Spleen (tissue), 7 donors: ENCODE measurements at regions not wholly inside any gene's neighbourhood (a gene's known extent, or its start where the extent isn't known, plus 50 kb on each side); places are given as distances from the start of the nearest gene placed in this dataset.

Experiments used
- POLR2A ChIP-seq, 3 donors: fragments of 450-650 bp; IDR thresholded peaks; one replicate each; pipeline ENCODE4 v1.5.1; 2017; ENCODE audit warnings: antibody characterized with exemption in 3 of 3, mild to moderate bottlenecking in 1 of 3
- POLR2AphosphoS5 ChIP-seq, 3 donors: sonication (generic); formaldehyde crosslinking; IDR thresholded peaks; one replicate each; pipeline ENCODE4 v1.5.1; 2017; ENCODE audit warnings: antibody characterized with exemption in 3 of 3
- TF ChIP-seq, protein P1 (sequence below), 11 experiments: fragments of 200-600 bp in 7 of 11; fragments of 450-650 bp in 4 of 11; sonication (generic) in 4 of 11; IDR thresholded peaks in 8 of 11; conservative IDR thresholded peaks in 3 of 11; 1 replicate in 7 of 11; 2 replicates in 4 of 11; pipeline versions ENCODE4 v1.4.0 to v1.8.0; 2016 to 2021; ENCODE audit warnings: antibody characterized with exemption in 11 of 11, inconsistent platforms in 4 of 11, mild to moderate bottlenecking in 1 of 11
- donor health status: DM: no; HTN: no; CAD: no; lungs with moderate emphysema.
- donor health status: DM: no; HTN: no; CAD: no.
- donor health status: DM: no; HTN: no; CAD: no.

DNA sequence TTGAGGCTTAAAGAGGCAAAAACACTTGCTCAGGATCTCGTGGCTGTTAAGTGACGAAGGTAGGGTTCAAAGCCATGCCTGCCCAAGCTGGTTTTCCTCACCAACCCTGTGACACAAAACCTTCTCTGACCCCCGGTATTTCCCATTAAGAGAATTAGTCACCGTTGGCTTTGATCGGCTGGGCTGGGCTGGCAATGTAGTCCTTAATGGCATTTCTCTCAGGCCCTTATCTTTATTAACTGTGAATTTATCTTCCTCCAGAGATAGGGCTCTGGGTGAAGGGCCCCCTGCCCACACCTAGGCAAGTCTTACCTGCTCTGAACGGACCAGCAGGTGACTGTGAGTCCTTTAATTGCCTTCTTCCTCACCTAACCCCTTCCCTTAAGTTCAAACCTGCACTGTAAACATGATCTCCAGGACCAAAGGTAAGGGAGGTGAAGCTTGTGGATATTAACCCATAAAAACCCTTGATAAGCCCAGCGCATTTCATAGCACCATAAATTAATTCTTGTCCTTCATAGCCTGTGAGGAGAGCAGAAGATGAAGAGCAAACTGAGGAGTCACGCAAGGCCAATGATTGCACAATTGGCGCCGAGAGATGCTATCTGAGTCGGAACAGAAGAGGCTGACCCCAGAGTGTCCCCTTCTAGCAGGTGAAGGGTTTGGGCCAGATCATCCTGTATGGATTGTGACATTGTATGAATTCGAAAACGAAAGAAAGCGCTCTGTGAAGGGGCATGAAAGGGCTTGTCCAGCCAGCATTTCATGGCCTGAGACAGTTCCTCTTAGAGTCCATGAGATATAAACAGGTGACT is 790.8 kb upstream of the TBX3 start:
- TF ChIP-seq, protein P1, sequence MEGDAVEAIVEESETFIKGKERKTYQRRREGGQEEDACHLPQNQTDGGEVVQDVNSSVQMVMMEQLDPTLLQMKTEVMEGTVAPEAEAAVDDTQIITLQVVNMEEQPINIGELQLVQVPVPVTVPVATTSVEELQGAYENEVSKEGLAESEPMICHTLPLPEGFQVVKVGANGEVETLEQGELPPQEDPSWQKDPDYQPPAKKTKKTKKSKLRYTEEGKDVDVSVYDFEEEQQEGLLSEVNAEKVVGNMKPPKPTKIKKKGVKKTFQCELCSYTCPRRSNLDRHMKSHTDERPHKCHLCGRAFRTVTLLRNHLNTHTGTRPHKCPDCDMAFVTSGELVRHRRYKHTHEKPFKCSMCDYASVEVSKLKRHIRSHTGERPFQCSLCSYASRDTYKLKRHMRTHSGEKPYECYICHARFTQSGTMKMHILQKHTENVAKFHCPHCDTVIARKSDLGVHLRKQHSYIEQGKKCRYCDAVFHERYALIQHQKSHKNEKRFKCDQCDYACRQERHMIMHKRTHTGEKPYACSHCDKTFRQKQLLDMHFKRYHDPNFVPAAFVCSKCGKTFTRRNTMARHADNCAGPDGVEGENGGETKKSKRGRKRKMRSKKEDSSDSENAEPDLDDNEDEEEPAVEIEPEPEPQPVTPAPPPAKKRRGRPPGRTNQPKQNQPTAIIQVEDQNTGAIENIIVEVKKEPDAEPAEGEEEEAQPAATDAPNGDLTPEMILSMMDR (IDR thresholded peaks at IDR 0.05 in 8 of 11, conservative IDR thresholded peaks at IDR 0.05 in 3 of 11) = no peak
- TF ChIP-seq POLR2A (IDR thresholded peaks at IDR 0.05) (no peak), POLR2AphosphoS5 (IDR thresholded peaks at IDR 0.05) (no peak)
